Lower lobe of right lung (tissue), 2 donors: ENCODE measurements at regions not wholly inside any gene's neighbourhood (a gene's known extent, or its start where the extent isn't known, plus 50 kb on each side); places are given as distances from the start of the nearest gene placed in this dataset.

Experiments
- ATAC-seq, 2 donors: fragments of 200-7000 bp; cut with Tn5 transposase; one replicate each; pipeline ENCODE4 v1.9.1; 2020 to 2022; ENCODE audit warnings: mild to moderate bottlenecking in 2 of 2, moderate library complexity in 2 of 2
- DNase-seq: peaks from one replicate; pipeline ENCODE4 v3.0.0-alpha.2; 2020
- H3K27ac ChIP-seq: fragments of 200-600 bp; one replicate; pipeline ENCODE4 v1.8.0; 2022
- H3K27me3 ChIP-seq: fragments of 200-600 bp; one replicate; pipeline ENCODE4 v1.8.0; 2022; ENCODE audit warnings: low read depth
- H3K36me3 ChIP-seq: fragments of 200-600 bp; one replicate; pipeline ENCODE4 v1.8.0; 2022; ENCODE audit warnings: mild to moderate bottlenecking
- H3K4me1 ChIP-seq: fragments of 200-600 bp; one replicate; pipeline ENCODE4 v1.8.0; 2022
- H3K4me3 ChIP-seq: fragments of 200-600 bp; one replicate; pipeline ENCODE4 v1.8.0; 2022; ENCODE audit warnings: mild to moderate bottlenecking
- H3K9me3 ChIP-seq: fragments of 200-600 bp; one replicate; pipeline ENCODE4 v1.8.0; 2022
- intact Hi-C: fragments of 100-400 bp; cut with DNase I; formaldehyde crosslinking; loops from one replicate; pipeline ENCODE4 v1.11.0; 2022
- TF ChIP-seq, protein P1 (sequence below): fragments of 200-600 bp; IDR thresholded peaks from one replicate; pipeline ENCODE4 v1.8.0; 2022; ENCODE audit warnings: antibody characterized with exemption, mild to moderate bottlenecking
- donor health status: DM: no; HTN: yes; CAD: no; lungs with severe emphysema.

DNA sequence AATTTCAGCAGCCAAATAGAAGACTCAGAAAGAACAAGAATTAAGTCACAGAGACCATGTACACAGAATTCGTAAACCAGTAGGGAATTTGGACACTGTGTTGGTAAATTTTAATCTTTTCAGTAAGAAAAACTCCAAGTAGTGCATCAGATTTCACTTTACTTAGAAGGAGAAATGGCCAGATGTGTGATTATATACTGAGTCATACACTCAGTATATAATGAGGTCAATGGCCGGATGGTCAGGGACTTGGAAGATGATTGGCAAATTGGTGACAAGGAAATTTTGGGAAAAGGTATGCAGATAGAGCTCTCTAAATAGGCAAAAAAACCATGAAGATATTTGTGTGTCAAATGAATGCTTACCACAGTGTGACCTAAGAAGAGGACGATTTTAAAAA is 399.8 kb upstream of the LRRC7 start:
- Histone ChIP-seq H3K27ac (no peak overlapping the region), H3K36me3 (no peaks in the 10 kb centered on the region), H3K27me3 (no peaks in the 10 kb centered on the region), H3K4me3 (no peak overlapping the region), H3K4me1 (no peaks in the 10 kb centered on the region), H3K9me3 (no peaks in the 10 kb centered on the region)
- TF ChIP-seq, protein P1, sequence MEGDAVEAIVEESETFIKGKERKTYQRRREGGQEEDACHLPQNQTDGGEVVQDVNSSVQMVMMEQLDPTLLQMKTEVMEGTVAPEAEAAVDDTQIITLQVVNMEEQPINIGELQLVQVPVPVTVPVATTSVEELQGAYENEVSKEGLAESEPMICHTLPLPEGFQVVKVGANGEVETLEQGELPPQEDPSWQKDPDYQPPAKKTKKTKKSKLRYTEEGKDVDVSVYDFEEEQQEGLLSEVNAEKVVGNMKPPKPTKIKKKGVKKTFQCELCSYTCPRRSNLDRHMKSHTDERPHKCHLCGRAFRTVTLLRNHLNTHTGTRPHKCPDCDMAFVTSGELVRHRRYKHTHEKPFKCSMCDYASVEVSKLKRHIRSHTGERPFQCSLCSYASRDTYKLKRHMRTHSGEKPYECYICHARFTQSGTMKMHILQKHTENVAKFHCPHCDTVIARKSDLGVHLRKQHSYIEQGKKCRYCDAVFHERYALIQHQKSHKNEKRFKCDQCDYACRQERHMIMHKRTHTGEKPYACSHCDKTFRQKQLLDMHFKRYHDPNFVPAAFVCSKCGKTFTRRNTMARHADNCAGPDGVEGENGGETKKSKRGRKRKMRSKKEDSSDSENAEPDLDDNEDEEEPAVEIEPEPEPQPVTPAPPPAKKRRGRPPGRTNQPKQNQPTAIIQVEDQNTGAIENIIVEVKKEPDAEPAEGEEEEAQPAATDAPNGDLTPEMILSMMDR = no peak
- DNase-seq = no peak
- no peak for ATAC-seq
- intact Hi-C loops = no loop called here

DNA sequence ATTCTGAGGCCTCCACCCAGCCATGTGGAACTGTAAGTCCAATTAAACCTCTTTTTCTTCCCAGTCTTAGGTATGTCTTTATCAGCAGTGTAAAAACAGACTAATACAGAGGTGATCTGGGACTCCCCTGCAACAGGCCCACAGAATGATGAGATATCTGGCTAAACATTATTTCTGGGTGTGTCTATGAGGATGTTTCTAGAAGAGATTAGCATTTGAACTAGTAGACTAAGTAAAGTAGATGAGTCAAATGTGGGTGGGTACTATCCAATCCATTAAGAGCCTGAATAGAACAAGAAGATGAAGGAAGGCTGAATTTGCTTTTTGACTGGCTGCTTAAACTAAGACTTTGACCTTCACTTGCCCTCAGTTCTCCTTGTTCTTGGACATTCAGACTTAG is 396.5 kb upstream of the LRRC7 start:
- DNase-seq (no peak), ATAC-seq (no peak)
- no peaks in the 10 kb centered on the region for H3K4me1 ChIP-seq
- TF ChIP-seq, protein P1 = no peak
- no peaks in the 10 kb centered on the region for H3K9me3 ChIP-seq
- no peak overlapping the region for H3K27ac ChIP-seq
- no peak overlapping the region for H3K4me3 ChIP-seq
- intact Hi-C loops = no loop called here
- no peaks in the 10 kb centered on the region for H3K36me3 ChIP-seq
- no peaks in the 10 kb centered on the region for H3K27me3 ChIP-seq

DNA sequence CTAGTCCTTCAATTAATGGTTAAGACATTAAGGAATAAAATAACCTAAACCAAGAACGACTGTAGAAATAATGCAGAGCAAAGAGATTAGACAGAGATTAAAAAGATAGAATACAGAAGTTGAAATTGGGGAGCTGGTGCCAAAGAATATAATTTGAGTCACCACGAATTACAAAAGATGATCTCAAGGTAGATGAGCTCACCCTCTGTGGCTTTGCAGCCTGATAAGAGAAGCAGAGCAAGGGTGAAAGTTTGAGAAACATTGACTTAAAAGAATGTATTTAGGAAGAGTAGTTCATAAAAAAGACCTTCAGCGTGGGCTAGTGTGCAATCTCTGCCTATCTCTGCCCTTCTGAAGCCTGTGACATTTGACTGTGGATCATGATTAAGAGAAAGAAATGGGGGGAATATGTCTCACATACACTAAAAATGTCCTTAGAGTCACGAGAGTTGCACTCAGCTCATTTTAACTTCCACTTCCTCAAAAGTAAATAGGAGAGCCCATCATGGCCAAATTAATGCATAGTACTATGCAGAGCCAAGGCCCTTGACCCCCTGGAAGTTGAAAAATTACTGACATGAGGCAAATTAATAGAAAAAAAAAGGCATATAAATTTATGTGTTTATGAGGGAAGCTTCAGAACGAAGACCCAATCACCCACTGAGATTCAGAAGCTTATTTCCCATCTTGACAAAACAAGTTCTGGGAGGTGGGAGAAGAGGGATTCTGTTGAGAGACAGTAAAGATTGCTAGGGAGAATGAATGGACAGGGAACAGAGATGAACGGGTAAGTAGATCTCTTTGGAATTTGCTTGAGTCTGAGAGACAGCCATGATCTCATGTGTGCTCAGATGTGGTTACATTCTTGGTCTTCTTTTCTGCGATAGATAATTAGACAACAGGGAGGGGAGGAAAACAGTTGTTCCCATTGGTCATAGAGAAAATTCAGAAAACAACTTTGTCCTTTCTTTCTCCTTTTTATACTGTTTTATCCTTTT is 395.4 kb upstream of the LRRC7 start:
- H3K27ac ChIP-seq = no peak overlapping the region
- no peaks in the 10 kb centered on the region for H3K9me3 ChIP-seq
- no peak for DNase-seq
- no peaks in the 10 kb centered on the region for H3K36me3 ChIP-seq
- H3K4me1 ChIP-seq = no peaks in the 10 kb centered on the region
- H3K4me3 ChIP-seq = no peak overlapping the region
- ATAC-seq = no peak
- TF ChIP-seq, protein P1 = no peak
- H3K27me3 ChIP-seq = no peaks in the 10 kb centered on the region
- intact Hi-C loops = no loop called here

DNA sequence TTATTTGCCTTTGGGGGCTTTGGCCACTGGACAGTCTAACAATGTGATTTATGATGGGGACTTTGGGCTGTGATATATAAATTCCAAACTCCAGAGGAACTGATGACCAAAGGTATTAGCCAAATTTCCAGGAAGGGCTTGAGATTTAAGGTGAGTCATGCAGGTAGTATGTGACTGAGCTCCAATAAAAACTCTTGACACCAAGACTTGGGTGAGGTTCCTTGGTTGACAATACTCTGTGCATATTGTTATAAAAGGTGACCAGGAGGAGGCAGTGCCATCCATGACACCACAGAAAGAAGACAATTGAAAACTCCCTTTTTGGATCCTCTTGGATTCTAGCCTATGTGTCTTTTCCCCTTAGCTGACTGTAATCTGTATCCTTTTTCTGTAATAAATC is 392.7 kb upstream of the LRRC7 start:
- DNase-seq (no peak), ATAC-seq (no peak)
- Histone ChIP-seq H3K27me3 (no peaks in the 10 kb centered on the region), H3K27ac (no peak overlapping the region), H3K36me3 (no peaks in the 10 kb centered on the region), H3K9me3 (no peaks in the 10 kb centered on the region), H3K4me3 (no peak overlapping the region), H3K4me1 (no peaks in the 10 kb centered on the region)
- intact Hi-C loops = no loop called here
- TF ChIP-seq, protein P1 = no peak

DNA sequence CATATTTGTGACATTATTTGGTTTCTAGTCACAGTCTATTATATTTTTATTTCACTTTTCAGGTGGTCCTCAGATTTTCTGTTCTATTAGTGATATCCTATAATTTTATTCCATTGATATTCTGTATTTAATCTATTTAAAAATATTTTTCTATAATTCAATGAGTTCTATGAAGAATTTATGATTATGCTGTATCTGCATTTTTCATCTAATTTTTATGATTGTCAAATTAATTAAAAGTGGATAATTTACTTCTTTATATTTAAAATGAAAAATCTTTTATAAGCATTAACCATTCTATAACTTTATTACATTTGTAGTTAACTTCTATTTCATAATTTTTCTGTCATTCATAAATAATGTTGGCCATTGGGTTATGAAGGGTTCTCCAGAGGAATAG is 387.4 kb upstream of the LRRC7 start:
- Histone ChIP-seq H3K27ac (no peak overlapping the region), H3K27me3 (no peaks in the 10 kb centered on the region), H3K4me1 (no peaks in the 10 kb centered on the region), H3K4me3 (no peak overlapping the region), H3K9me3 (no peaks in the 10 kb centered on the region), H3K36me3 (no peaks in the 10 kb centered on the region)
- no peak for ATAC-seq
- intact Hi-C loops = no loop called here
- TF ChIP-seq, protein P1 = no peak
- no peak for DNase-seq
